ENCODE measurements at regions not wholly inside any gene's neighbourhood (a gene's known extent, or its start where the extent isn't known, plus 50 kb on each side); places are given as distances from the start of the nearest gene placed in this dataset.

DNA sequence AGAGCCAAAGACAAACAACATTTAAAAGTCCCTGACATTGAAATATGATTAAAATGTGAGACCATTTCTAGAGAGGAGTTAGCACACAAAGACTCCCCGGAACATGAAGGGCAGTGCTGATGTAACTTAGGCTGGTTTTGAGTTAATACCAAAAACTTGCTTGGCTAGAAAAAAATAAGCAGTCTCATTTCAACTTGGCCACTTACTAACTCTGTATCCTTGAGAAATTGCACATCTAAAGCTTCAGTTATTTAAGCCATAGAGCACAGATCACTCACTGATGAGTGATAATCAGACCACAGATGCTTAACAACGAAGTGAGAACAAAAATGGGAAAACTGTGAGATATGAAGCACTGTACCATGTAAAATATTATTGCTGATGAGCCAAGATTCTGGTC is 65.9 kb upstream of the MAOA start:
- DNase-seq, result no peak

DNA sequence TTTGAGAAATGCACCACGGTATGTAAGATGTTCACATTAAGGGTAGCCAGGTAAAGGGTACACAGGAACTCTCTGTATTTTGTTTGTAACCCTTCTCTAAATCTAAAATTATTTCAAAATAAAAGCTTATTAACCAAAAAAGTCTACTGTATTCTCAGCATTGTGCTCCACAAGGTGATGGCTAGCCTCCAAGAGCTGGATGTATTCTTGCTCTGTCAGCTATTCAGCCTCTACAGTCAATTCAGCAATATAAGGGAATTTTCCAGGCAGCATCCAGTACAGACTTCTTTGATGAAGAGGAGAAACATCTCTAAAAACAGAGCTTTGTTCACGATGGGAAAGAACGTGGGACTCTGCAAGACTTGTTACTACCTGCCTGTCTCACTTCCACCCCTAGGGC is 63.5 kb upstream of the MAOA start:
- no peak for DNase-seq

DNA sequence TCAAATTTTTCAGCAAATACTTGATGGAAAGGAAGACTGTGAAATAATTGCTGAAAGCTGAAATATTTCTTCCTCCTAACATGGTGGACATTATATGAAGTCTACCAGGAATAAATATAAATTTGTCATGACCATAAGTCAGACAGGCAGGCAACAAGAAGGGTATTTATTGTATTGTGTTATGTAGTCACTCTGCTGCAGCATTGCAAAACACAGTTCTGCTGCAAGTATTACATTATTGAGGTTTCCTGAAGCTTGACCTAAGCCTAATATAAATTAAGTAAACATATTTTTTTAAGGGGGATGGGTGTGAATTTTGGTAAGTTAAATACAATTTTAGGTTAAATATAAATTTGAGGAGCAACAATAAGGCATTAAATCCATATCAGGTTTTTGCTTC is 60.2 kb upstream of the MAOA start:
- DNase-seq, result no peak

DNA sequence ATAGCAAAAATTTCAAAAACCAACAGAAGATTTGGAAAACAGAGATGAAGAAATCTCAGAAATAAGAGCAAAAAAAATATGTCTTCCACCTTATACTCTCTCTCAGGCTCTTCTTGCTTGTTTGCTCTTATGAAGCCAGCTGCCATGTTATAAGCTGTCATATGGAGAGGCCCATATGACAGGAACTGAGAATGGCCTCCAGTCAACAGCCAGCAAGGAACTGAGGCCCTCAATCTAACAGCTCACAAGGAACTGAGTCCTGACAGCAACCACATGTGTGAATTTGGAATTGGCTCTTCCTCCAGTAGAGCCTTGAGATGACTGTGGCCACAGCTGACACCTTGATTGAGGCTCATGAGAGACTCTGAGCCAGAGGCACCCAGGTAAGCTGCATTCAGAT is 51.3 kb upstream of the MAOA start:
- DNase-seq, result no peak

DNA sequence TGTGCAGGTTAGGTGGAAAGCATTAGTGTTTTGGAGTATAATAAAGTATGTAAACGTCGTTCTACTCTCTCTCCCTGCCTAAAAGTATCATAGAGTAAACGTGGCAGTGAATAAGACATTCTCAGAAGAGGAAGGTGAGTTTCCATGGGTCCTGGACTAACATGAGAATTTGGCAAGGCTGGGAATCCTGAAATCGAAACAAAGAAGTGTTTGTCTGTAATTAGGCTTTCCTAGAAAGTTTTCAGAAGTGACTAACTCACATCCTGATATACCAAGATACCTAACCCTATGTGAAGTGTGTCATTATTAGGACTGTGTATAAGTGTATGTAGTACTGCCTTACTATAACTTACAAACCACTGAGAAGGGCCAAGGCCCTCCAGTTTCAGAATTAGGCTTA is 50.7 kb upstream of the MAOA start:
- DNase-seq, result no peak
